DMS 273 (cell line): ENCODE measurements at regions not wholly inside any gene's neighbourhood (a gene's known extent, or its start where the extent isn't known, plus 50 kb on each side); places are given as distances from the start of the nearest gene placed in this dataset.
A peak's percentile ranks its signal among the peaks of the same experiment; 100 is the strongest.
"Not testable (repeated sequence)": the region's sequence is repeated elsewhere in the genome, so short reads cannot be mapped to it uniquely, and the experiment has no call there.

Experiments
- DNase-seq: peaks from one replicate; lab custom pipeline; 2025; ENCODE audit not compliant: unreplicated experiment; lab: John Stamatoyannopoulos, UW

DNA sequence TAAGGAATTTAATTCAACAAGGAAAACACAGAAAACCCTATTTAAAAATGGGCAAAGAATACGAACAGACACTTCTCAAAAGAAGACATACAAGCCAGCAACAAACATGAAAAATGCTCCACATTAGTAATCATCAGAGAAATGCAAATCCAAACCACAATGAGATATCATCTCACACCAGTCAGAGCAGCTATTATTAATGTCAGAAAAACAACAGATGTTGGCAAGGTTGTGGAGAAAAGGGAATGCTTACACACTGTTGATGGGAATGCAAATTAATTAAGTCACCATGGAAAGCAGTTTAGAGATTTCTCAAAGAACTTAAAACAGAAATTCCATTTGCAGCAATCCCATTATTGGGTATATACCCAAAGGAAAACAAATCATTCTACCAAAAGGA lies 55.2 kb downstream of the GCC1 start:
- DNase-seq = peak; percentile 46

DNA sequence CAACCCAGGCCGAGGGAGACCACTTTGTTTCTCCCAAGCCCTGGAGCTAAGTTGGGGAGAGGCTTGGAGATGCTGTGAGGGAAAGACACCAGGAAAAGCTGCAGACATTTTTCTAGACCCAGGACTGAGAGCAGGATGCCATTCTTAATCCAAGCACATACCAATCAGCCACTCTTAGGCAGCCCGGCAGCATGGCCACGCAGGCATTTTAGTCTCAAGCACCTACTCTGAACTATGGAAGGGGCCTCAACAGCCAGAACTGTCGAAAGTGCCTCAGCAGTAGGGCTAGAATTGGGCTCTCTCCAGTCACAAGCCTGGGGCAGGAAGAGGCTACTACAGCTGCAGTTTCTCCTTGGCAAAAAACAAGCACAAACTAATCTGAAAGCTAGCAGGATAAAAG lies 57.8 kb downstream of the GCC1 start:
- DNase-seq = no peak

DNA sequence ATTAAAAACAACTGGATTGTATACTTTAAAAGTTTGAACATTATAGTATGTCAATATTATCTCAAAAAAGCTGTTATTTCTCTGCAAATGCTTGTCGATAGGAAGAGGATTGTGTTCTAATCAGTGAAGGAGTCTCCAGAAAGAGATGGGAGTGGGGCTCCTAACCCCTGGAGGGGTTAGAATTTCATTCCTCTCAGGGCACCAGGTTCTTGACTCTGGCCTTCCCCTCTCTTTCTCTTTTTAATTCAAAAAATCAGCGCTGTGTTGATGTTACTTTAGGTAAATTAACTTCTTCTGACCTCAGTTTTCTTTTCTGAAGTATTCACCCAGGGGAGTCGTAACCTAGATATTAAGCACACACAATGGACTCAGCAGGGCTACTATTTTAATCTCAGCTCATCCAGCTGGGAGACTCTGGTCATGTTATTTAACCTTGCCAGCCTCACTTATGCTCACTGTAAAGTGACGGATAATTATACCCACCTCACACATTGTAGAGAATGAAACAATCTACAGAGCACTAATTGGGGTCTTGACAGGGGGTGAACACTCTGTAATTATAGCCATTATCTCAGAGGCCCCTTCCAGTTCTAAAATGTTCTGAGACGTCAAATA lies 59.4 kb downstream of the GCC1 start:
- no peak for DNase-seq

DNA sequence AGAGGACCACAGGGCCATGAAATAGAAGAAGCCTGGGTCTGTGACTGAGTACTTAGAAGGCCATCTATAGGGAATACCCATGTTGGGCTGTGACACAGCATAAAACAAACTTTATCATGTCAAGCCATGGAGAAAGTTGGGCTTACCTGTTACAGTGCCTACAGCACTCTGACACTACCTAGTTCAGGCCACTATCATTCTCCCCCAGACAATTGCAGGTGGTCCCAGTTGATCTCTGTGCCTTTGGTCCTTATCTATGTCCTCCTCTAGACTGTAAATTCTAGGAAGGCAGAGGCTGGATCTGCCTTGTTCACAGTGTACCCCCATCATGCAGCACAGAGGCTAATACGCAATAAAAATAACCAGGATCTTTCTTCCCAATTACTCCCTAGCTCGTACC lies 69.1 kb downstream of the GCC1 start:
- no peak for DNase-seq

DNA sequence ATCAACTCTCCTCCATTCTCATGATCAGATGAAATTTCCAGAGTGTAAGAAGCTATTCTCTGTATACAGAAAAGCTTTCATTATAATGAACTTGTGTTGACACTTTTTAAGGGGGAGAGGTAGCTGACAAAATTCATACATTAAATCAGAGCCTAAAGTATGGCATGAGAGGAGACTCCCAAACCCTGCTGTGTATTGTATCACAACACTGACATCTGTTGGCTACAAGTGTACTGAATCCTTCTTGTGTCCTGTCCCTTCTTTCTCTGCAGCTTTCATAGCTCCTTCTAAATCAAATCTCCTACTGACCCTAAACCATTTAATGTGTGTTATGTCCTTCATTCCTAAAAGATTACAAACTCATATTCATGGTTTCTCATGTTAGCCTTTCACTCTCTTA lies 70.9 kb downstream of the GCC1 start:
- peak; percentile 68 for DNase-seq

DNA sequence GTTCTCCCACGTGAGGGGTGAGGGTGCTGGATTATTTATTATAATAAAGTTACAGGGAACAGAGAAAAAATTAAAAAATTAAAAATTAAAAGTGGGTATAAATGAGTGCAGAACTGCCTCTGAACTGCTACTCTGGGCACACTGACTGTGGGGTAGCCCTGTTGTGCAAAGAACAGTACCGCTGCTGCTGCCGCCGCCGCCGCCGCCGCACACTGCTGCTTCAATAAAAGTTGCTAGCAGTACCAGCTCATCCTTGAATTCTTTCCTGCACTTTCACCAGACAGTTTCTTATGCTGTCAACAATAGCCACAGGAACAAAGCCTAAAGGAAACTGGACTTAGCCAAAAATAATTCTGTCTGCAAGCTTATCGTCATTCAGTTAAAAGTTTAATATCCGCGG lies 72.1 kb downstream of the GCC1 start:
- DNase-seq = no peak

DNA sequence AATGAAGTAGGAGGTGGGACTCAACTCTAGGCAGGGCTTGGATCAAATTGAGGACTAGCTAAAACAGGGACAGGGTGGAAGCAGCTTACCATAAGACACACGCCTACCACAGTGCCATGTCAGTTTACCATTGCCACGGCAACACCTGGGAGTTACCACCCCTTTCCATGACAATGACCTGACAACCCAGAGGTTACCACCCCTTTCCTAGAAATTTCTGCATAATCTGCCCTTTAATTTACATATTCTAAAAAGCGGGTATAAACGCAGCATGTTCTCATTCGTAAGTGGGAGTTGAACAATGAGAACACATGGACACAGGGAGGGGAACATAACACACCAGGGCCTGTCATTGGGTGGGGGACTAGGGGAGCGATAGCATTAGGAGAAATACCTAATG lies 72.7 kb downstream of the GCC1 start:
- DNase-seq = no peak

DNA sequence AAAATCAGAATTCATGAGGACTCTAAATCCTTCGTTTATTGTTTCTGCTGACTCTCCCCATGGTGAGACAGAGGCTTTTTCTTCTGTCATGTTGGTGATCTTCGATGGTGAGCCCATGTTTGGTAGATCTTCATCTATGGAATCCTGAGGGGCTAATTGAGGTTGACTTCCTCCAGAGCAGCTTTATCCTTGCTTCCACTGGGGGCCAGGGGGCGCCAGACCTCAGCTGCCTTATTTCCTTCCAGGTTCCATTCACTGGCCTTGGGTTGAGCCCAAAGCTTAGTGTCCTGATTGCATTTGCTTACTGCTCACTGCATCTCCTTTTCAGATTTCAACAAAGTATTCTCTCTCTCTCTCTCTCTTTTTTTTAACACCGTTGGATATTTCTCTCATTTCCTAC lies 80.7 kb downstream of the GCC1 start:
- peak; percentile 65 for DNase-seq

DNA sequence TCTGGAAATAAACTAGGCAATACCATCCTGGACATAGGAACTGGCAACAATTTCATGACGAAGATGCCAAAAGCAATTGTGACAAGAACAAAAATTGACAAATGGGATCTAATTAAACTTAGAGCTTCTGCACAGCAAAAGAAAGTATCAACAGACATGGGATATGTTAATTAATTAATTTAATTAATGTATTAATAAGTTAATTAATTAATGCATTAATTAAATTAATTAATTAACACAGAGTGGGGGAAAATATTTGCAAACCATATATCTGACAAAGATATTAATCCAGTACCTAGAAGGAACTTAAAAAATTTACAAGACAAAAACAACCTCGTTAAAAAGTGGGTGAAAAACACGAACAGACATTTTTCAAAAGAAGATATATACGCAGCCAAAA lies 83.6 kb downstream of the GCC1 start:
- DNase-seq = no peak

DNA sequence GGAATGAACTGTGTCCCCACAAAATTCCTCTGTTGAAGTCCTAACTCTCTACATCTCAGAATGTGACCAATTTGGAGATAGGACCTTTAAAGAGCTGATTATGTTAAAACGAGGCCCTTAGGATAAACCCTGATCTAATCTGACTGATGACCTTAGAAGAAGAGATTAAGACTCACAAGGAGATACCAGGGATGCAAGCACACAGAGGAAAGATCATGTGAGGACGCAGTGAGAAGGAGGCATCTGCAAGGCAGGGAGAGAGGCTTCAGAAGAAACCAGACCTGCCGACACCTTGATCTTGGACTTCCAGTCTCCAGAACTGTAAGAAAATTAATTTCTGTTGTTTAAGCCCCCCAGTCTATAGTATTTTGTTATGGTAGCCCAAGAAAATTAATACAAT lies 94.9 kb upstream of the ZNF800 start:
- DNase-seq = no peak

DNA sequence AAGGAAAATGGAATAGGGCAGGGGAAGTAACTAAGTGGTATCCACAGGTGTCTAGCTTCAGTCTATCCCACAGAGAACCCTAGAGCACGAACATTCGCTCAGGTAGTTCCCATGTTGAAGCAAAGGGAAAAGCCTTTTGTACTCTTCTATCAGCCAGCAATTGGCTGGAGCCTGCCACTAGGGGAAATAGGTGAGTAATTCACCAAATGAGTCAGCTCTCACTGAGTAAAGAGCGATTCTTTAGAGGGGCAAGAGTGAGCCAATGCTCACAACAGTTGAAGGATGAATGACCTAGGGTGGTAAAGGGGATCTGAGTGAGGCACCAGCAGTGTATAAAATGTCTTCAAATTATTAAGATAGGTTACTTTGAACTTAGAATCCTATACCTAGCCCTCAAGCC lies 94.1 kb upstream of the ZNF800 start:
- DNase-seq = peak; percentile 14

DNA sequence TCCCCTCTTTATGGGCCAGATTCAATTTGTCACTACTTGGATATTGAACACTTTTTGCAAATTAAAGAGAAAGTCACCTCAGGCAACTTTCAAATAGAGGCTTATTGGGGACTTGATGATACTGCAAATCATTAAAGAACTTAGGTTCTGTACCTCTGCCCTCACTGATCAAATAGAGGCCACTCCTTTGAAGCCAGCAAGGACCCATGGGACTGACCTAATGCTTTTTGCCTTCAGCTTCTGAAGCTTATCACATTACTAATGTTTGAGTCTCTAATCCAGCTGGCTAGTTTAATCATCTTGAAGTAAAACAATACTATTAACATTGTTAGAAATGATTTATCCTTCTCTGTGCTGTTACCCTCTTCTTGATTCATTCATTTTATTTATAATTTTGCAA lies 93.0 kb upstream of the ZNF800 start:
- no peak for DNase-seq

DNA sequence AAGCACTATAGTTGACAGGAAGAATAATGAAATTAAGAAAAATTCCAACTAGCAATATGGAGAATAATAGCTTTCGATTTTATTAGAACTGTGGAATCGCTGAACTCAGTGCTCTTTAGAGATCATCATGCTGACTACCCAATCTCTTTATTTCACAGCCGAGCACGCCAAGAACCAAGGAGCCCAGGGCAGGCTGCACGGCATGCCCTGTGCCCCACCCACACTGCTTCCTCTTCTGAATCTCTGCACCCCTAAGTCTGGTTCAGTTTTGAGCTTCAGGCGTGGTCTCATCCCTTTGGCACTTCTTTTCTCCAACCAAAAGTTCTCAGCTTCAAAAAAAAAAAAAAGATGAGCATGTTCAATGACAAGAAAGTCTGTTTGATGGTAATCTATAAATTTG lies 92.4 kb upstream of the ZNF800 start:
- no peak for DNase-seq

DNA sequence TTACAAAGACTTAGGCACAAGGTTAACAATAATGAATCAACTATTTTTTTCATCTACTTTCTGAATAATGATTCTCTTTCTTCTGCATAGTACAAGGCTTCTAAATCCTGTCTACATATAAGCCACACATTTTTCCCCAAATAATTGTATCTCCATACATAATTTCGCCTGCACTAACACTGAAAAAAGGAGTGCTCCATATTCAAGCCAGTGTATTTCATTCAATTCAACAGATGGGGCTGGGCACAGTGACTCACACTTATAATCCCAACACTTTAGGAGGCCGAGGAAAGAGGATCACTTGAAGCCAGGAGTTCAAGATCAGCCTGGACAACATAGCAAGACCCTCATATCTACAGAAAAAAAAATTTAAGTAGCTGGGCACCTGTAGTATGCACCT lies 86.0 kb upstream of the ZNF800 start:
- DNase-seq = no peak

DNA sequence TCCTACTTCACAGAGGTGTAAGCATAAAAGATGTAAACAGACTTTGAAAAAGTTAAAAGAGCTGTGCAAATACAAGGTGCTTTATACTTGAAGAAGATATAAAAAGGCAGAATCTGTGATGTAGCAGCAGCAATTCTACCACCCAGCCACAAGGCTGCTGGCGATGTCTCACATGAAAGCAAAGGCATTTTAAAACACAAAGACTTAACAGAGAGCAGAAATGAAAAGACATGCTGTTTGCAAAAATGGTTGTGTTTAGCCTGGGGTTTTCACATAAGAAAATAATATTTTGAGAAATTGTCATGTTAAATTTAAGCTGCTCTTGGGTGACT lies 85.5 kb upstream of the ZNF800 start:
- DNase-seq = no peak

DNA sequence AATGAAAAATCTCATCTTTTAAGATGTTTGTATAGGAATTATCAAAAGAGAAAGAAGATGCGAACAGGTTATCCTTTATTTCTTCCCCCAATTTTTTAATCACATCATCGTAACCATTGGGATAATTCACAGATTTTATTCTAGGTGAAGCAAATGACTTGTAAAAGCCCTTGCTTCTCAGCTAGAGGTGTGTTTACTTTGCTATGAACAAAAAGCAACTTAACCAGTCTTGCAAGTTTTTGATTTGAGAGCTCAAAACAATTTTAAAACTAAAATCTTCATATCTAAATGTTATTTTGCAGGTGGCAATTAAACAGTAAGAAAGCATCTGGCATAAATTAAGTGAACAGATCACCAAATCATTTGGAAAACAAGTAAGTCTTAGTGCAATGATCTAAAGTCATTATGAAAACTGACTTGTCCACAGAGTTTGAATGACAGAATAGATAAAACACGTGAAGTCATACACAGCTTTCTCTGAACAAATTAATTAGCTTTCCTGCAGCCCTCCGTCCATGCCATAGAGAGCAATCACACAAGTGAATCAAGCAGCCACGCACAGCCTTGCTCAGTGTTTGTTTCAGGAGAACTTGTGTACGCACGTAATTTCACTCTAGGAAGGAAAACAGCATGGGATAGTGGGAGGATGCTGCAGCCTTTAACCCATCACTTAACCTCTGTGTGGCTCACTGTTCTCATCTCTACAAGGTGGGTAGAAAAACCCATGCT lies 85.0 kb upstream of the ZNF800 start:
- DNase-seq = no peak

DNA sequence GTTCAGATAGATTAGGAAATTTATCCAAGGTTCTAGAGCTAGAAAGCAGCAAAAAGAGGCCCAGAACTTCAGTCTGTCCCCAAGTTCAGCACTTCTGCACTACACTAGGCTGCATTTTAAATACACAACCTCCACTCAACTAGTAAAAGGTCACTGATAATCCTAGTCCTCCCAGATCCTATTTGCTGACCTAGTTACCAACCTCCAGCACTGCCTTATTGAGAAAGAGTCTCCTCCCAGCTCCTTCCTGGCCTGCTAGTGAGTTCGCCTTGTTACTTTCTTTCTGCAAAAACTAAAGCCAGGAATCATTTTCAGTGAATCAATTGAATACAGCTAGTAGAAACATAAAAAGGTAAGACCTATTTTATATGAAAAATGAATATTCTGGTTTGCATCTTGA lies 84.1 kb upstream of the ZNF800 start:
- DNase-seq = no peak

DNA sequence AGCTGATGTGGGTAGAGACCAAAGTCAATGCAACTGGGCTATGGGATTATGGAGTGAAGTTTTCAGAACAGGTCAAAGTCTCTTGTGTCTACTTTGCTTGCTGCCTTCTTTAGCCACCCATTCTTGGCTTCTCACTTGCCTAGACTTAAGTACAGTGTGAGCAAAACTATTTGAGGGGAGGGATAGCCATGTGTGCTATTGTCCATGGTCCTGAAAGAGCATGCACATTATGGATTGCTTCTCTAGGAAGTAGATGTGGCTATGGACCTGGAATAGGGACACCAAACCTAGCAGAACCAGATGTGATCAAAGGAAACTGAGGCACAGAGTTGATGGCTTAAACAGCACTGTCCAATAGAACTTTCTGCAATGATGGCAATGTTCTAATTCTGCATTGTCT lies 81.9 kb upstream of the ZNF800 start:
- DNase-seq = no peak

DNA sequence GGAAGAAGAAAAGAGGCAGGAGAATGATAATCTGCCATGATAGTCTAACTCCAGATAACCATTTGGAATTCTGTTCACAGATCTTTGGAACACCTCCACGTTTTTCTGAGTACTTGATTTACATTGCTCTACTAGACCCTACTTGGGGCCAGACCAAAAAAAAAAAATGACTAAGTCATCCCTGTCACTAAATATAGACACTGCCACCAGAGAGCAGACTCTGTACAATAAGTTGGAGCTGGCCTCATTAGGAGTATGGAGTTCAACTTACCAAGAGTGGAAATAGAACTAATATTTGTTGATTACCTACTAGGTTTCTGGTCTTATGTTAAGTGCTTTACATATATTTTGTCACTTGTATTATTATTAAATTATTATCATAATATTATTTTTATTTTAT lies 80.9 kb upstream of the ZNF800 start:
- peak; percentile 16 for DNase-seq

DNA sequence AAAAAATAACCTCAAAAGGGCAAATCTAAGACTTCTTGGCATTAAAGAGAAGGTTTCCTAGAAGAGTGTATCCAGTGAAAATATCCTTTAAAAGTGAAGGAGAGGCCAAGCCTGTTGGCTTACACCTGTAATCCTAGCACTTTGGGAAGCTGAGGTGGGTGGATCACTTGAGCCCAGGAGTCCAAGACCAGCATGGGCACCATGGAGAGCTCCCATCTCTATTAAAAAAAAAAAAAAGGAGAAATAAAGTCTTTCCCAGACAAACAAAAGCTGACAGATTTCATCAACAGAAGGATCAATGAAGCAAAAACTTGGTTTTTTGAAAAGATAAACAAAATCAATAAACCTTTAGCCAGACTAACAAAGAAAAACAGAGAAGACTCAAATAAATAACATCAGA lies 67.6 kb upstream of the ZNF800 start:
- no peak for DNase-seq

DNA sequence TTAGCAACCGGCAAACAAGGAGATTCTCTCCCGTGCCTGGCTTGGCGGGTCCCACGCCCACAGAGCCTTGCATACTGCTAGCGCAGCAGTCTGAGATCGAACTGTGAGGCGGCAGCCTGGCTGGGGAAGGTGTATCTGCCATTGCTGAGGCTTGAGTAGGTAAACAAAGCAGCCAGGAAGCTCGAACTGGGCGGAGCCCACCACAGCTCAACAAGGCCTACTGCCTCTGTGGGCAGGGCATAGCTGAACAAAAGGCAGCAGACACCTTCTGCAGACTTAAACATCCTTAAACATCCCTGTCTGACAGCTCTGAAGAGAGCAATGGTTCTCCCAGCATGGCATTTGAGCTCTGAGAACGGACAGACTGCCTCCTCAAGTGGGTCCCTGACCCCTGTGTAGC lies 58.8 kb upstream of the ZNF800 start:
- DNase-seq = not testable (repeated sequence)

DNA sequence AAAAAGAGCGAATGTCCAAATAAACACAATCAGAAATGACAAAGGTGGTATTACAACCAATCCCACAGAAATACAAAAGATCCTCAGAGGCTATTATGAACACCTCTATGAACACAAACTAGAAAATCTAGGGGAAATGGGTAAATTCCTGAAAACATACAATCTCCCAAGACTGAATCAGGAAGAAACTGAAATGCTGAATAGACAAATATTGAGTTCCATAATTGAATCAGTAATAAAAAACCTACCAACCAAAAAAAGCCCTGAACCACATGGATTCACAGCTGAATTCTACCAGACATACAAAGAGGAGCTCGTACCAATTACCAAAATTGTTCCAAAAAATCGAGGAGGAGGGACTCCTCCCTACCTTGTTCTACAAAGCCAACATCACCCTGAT lies 56.1 kb upstream of the ZNF800 start:
- no peak for DNase-seq

DNA sequence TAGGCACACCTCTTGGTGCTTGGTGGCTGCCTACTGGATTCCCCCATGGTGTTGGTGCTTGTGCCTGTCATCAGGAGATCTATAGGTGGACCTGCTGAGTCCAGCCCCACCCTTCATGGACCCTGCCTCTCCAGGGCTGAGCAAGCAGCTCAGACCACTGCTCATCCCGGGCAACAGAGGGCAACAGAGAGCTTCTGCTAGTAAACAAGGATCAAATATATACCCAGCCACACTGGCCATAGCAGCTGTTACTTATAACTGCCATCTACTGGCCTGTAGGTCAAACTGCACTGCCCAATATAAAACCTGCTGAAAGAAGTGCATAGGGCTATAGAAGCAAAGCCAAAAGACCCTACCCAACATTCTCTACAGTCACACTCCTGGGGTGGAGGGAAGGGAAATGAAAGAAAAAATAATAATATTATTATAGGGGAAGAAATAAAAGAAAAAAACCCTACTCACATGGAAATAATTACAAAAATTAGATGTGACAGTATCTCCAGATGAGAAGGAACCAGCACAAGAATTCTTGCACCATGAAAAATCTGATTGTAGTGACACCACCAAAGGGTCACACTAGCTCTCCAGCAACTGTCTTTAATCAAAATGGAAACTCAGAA lies 54.9 kb upstream of the ZNF800 start:
- peak; percentile 89 for DNase-seq
